HG03378 (cell line): ENCODE measurements at regions not wholly inside any gene's neighbourhood (a gene's known extent, or its start where the extent isn't known, plus 50 kb on each side); places are given as distances from the start of the nearest gene placed in this dataset.

Source experiments
- ATAC-seq: cut with Tn5 transposase; IDR thresholded peaks from one replicate; pipeline ENCODE4 v1.9.1; 2021; ENCODE audit warnings: mild to moderate bottlenecking, moderate library complexity; ENCODE audit not compliant: unreplicated experiment

DNA sequence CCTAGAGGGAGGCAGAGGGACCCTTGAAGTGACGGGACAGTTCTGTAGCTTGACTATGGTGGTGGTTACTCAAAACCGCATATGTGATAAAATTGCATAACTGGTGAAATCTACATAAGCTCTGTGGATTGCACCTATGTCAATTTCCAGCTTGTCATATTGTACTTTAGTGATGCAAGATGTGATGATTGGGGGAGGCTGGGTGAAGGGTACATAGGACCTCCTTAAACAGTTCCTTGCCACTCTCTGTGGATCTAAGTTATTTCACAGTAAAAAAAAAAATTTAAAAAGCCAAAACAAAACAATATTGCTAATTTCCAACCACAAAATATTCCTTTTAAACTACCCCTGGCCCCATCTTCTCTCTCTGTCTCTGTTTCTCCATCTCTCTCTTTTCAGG, 472.6 kb upstream of the SULF2 start:
- ATAC-seq: no peak

DNA sequence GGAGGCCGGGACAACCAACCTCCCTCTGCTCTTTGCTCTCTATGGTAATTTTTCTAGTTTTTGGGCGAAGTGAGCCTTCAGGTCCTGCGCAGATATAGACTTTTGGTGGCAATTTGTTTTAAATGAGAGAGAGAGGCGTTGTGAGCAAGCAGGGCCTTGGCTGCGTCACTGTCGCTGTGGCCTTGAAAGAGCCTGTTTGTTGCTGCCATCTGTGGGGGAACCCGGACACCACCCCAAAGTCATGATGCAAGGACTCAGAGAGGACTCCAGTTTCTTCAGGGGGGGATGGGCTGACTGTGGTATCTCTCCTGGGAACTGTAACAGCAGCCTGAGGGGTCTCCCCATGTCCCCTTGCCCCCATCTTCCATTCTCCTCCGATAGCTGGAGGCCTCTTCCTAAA, 462.7 kb upstream of the SULF2 start:
- no peak for ATAC-seq

DNA sequence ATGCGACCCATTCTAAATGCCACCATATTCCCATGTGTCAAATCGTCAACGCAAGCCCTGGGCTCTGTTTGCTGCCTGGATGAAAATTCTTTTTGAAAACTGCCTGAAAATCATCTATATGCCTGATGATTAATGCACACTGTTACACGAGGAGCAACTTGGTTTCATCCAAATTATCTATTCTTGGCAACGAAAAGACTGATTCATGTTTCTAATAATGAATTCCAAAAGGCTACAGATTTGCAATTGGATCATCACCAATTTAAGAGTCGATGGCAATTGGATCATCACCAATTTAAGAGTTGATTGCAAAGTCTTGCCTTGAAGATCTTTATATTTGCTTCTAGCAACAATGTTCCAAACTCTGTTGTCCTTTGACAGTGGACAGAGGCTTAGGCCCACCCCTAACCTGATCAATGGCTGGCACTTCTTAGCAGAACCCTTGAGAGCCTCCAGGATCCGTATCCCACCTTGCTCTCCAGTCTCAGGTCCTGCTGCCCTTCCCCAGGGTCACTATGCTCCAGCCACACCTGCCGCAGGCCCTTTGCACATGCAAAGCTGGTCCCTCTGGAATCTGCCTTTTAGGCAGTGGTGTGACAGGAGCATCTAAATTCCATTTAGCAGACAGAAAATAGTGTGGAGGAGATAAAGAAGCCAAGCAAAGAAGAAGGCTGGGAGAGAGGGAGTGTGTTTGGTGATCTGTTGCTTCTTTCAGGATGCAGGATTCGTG, 460.9 kb upstream of the SULF2 start:
- no peak for ATAC-seq

DNA sequence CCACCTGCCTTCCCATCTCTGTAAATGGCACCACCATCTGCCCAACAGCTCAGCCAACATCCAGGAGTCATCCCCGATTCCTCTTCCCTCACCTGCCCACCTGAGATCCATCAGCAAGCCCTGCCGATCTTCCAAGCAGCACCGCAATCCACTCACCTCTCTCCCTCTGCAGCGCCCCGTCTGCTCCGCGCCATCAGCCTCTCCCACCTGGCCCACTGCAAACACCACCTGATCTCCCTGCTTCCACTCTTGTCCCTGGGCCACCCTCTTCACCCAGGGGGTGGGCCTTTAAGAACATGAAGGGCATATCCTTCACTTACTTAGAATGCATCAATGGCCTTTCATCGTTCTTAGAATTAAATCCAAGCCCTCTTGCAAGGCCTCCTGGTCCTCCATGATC, 457.3 kb upstream of the SULF2 start:
- ATAC-seq: no peak

DNA sequence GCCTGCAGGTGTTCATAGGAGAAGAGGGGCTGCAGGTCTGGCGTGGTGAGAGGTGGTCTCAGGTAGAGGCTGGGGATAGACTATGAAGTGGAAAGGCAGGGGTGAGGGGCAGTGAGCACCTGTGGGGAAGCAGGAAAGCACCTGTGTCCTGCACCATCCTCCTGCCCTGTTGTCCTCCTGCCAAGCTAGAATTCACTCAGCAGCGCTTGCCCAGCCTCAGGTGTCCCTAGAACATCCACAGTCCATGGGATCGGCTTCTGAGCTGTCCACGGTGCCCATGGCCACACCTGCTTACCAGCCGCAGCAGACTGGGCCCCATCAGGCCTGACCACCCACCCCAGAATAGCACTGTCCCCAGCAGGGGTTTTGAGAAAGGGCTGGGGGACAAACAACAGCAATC, 456.2 kb upstream of the SULF2 start:
- no peak for ATAC-seq

DNA sequence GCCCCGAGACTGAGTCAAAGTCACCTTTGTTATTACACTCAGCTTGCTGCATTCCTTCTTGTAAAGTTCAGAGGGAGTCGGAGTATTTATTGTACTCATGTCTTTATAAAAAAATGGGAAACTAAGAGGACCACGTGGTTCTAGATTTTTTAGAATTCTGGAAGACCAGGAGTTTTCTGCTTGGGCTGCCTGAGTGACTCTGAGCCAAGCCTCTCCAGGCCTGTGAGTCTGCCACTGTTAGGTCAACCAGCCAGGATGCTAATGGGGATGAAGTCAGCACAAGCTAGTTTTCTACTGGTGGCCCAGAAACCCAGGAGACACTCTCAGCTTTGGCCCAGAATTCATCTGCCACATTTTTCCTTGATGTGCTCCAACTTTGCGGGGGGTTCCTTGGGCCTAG, 453.5 kb upstream of the SULF2 start:
- ATAC-seq: no peak

DNA sequence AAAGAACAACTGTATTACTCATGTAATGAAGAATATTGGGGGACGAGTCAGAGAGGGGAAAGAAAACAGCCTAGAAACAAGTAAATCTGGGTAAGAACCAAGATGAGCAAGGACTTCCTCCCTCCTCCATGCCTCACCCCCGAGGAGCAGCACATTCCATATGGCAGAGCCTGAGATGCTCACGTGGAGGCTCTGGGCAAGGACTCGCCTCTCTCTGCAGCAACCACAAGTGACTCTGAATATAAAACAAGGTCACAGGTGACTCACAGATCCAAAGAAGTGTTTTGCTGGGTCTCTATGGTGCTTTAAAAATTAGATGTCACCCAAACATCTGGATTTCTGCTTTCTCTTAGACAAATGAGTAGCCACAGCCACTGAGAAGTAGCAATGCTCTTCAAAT, 453.0 kb upstream of the SULF2 start:
- ATAC-seq: no peak

DNA sequence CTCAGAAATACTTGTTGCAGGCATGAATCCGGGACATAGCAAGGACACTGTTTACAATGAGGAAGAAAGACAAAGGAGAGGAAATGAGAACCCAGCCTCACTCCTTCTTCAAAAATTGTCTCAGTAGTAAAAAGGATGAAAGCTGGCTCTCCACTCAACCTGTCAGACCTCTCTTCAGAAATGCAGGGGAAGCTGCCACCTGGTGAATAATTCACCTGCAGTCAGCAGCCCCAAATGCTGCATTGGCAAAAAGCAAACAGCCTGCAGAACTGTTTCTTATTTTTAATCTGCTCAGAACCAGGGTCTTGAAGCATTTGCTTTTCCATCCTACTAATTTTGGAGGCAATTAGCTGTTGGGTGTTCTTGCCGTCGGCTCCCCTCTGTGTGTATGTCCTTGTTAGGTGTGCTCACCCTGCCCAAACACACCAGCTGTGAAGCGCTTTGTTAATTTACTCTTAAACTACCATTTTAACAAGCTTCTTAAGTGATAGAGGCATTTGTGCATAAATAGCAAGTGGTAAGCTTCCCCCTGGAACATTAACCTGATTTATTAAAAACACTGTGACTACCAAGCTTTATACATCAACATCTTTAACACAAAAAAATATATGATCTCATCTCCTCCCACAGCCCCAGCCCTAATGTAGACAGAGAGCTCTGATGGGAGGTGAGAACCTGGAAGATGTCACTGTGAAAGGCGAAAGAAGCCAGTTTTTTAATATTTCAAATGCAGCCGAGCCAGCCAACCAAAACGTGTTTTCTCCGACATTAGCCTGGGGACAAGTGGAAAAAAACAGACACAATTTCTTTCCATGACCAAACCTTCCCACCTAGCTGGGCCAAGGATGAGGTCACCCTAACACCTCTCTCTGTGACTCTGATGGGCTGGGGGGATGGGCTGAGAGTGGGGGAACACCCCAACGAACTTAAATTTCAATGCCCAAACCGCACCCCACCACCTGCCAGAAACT, 451.0 kb upstream of the SULF2 start:
- no peak for ATAC-seq

DNA sequence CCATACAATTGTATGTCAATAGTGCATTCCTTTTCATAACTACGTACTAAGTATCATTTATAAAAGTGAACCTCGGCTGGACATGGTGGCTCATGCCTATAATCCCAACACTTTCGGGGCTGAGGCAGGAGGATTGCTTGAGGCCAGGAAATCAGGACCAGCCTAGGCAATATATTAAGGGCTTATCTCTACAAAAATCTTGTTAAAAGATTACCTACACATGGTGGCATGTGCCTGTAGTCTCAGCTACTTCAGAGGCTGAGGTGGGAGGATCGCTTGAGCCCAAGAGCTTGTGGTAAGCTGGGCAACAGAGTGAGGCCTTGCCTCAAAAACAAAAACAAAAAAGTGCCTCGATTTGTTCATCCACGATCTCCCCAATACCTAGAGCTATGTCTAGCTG, 449.7 kb upstream of the SULF2 start:
- ATAC-seq: no peak

DNA sequence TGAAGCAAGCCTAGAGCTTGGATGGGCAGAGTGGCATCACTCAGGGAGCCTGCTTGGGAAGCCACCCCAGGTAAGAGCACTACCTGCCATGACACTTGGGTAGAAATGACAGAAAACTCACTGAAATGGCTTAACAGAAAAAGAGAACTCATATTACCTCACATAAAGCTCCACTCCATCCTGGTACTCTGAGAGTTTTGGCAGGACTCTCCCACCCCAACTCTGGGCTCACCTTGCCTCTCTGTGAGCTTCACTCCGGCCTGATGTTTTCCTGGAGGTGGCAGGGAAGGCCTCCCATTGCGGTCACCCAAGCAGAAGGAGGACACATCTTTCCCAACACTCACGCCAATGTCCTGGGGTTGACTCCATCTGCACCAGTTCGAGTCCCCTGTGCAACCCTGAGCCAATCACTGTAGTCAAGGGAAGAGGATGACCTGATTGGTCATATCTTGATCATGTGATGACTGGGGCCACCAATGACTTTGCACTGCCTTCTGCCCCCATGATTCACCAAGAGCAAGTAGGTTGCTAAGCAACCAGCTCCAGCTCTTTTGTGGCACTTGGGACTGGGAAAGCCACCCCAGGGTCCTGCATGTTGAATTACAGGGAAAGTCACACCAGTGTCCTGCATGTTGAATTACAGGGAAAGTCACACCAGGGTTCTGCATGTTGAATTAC, 446.1 kb upstream of the SULF2 start:
- no peak for ATAC-seq

DNA sequence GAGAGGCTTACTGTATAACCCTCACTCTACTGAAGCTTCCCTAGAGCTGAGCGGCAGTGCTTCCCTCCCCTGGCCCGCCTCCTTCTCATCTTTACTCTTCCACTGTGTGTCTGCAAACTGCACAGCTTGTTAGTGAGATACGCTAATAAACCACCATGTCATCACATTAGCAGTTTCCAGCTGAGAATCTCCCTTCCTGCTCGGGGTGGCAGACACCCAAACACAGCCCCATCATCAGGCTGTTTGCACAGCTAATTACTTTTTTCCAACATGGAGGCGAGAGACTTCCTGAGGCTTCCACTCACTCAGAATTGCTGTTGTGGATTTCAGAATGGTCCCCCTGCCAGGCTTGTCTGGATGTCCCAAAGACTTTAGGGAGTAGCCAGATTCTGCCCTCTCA, 444.9 kb upstream of the SULF2 start:
- no peak for ATAC-seq

DNA sequence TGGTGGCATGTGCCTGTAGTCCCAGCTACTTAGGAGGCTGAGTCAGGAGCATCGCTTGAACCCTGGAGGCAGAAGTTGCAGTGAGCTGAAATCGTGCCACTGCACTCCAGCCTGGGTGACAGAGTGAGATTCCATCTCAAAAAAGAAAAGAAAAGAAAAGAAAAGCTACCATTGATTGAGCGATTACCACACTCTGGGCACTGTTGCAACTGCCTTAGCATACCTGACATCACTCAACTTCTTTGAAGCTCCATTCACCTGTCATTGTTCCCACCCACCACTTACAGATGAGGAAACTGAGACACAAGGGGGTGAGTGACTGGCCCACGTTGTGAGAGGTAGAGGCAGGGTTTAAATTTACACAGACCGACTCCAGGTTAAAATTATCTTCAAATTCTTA, 442.1 kb upstream of the SULF2 start:
- ATAC-seq: no peak

DNA sequence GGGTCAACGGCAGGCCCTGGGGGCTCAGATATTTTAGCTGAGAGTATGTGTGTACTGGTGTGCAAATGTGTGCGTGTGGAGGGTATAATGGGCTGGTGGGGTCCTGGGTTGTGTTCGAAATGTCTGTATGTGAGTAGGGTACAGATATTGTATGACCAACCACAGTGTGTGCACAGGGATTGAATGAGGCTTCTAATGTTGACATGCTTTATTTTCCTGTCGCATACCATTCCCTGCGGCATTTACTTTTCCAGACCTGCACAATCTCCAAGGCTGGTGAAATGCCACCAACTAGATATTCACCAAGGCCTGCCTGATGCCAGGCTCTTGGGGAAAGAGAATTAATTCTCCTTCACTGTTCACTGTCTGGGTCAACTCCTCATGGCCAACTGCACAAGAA, 441.4 kb upstream of the SULF2 start:
- no peak for ATAC-seq

DNA sequence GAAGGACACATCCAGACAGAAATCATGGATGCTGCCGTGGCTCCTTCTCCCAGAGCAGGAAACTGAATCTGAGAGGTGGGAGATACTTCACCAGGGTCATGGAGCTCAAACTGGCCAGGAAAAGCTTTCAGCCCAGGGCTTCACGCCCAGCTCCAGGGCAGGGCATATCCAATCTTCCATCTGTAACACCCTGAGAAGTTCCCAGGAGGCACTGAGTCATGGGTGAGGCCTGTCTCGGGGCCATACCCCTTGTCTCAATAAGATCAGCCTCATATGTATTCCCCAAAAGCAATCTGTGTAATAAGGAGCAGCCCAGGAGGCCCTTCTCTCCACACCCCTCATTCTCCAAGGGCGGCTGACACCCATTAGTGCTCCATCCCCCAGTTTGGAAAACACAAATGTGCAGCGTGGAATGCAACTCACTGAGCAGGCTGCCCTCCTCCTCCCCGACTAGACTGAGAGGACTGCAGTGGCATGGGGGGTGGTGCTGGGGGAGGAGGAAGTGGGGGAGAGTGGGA, 439.3 kb upstream of the SULF2 start:
- no peak for ATAC-seq

DNA sequence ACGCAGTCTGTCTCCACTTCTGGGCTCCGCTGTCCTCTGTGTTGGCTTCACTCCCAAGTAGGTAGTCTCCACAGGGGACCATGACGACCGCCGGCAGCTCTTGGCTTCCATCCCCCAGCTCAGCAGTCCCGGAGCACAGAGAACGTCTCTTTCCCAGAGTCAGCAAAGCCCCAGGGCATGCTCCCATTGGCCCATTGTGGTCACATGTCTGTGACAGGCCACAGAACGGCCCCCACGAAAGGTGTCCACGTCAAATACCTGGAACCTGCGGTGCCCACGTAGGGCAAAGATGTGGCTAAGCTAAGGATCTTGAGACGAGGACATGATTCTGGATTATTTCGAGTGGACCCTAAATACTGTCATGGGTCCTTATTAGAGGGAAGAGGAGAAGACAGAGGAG, 438.4 kb upstream of the SULF2 start:
- no peak for ATAC-seq

DNA sequence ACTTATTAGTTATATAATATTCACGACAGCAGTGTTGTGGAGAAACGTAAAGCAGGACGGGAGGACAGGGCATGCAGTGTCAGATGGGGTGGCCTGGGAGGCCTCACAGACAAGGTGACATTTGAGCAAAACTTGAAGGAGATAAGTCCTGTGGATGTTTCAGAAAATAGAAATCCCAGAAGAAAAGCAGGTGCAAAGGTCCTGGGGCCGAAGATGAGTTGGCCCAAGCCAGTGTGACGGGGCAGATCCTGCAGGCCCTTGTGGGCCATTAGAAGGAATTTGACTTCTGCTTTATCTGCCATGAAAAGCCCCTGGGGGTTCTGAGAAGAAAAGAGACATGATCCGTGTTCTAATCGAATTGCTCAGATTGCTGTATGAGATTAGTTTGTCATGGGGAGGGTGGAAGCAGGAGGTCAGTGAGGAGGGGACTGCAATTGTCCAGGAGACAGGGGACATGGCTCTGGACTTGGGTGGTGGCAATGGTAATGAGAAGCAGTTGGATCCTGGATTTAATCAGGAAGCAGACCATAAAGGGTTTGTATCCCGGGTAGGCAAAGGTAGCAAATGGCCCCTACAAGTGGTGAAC, 437.4 kb upstream of the SULF2 start:
- no peak for ATAC-seq

DNA sequence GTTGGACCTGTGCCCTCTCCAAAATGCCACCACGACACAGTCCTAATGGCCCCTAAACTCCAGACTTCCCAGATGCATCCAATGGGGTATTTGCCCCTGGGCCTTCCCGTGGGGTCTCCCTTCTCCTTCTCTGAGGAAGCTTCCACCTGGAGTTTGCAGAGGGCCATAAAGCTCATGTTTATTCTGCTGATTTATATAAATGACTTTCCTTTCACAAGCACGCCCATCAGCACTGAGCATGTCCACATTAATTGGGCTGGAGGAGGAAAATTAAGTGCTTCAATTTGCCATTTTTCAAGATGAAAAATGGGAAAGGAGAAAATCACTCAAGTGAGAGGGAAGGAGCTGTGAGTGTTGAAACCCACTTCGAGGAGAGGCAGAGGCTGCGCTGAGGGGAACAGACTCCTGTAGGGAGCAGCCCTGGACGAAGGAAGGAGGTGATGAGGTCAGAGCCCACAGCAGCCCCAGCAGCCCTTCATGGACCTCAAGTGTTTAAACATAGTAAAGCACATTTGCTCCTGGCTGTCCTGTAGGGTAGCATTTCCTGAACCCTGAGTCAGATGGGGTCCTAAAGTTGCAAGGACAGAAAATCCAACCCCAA, 434.9 kb upstream of the SULF2 start:
- no peak for ATAC-seq

DNA sequence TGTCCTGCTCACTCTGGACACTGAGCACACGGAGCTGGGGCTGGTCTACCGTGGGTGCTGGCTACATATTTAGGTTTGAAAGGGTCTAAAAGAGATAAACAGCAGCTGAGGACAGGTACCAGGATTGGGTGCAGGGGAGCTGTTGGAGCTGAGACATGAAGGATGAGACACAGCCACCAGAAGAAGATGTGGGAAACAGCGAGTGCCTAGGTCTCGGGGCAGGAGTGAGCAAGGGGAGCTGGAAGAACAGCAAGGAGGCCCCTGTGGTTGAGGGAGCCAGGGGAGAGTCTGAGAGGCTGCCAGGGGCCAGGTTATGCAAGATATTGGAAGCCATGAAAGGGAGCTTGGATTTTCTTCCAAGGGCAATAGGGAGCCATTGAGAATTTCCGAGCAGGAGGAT, 434.0 kb upstream of the SULF2 start:
- no peak for ATAC-seq

DNA sequence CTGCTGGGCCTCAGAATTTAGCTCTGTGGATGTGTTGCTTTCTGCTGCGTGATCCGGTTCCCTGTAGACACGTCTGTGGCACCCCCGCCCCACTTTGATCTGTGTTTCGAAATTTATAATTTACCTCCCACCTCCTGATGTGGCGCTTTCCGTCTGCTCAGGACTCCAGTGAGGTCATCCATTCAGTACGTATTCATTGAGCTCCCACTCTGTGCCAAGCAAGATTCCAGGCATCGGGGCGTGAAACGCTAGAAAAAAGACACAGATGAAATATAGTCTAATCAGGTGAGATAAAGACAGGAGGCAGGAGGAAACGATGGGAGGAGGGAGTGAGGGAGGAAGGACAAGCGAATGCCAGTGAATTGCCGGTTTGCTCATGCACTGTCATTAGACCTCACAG, 431.9 kb upstream of the SULF2 start:
- no peak for ATAC-seq

DNA sequence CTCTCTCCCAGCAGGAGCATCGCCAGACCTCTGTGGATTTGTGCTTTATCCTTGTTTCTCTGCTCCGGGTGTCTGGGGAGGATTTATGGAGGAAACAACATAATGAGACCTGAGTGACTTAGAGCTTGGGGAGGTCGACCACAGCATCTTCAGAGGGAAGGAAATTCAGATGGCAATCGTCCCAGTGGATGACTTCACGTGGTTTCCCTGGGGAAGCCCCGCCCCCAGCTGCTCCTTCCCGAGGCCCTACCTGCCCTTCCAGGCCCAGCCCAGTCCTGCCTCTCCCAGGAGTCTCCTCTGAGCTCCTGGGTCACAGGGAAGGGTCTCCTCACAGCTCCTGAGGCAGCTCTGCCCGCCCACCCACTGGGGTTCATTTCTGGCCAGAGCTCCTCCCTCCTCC, 430.3 kb upstream of the SULF2 start:
- ATAC-seq: no peak

DNA sequence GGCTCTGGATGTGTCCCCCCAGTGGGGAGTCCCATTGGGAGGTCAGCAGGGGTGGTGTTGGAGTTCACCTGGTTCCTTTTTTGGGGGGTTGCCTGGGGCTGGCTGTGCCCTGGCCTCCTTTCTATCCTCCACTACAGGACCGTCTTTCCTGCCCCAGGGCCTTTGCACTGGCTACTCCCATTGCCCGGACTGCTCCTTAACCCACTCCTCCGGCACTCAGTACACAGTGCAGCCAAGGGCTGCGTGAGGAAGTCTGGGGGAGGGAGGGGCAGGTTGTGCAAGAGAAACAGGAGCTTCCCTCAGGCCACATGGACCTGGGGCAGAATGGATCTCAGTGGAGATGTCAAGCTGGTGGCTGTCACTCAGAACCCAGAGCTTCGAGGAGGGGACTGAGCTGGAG, 429.3 kb upstream of the SULF2 start:
- ATAC-seq: no peak
